ENCODE measurements at regions not wholly inside any gene's neighbourhood (a gene's known extent, or its start where the extent isn't known, plus 50 kb on each side); places are given as distances from the start of the nearest gene placed in this dataset.

DNA sequence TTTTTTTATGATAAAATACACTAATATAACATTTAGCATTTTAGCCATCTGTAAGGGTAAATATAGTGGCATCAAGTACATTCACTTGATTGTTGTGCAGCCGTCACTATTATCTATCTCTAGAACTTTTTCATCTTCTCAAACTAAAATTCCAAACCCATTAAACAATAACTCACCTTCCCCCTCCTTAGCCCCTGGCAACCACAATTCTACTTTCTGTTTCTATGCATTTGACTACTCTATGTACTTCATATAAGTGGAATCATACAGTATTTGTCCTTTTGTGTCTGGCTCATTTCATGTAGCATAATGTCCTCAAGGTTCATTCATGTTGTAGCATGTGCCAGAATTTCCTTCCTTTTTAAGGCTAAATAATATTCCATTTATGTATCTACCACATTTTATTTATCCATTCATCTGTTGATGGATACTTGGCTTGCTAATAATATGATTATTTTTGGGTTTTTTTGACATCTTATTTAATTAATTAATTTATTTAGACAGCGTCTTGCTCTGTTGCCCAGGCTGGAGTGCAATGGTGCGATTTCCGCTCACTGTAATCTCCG, 69.6 kb upstream of the MACF1 start:
- DNase-seq (ENCODE audit: low spot score): no peak

DNA sequence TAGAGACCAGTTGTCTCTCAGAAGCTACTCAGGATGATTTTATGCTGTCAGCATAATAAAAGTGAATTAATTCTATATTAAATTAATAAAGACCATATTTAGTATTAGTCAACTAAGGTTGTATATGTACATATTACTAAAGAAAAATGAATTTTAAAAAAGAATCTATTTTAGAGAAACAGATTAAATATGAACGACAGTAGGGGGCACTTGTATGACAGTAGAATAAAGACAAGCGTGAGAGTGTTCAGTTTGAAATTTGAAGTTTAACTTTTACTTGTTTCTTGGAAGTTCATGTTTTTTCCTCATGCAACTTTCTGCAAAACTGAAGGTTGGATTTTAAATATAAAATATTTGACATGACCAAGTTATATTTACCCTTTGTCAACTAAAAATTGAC, 67.9 kb upstream of the MACF1 start:
- no peak for DNase-seq (ENCODE audit: low spot score)

DNA sequence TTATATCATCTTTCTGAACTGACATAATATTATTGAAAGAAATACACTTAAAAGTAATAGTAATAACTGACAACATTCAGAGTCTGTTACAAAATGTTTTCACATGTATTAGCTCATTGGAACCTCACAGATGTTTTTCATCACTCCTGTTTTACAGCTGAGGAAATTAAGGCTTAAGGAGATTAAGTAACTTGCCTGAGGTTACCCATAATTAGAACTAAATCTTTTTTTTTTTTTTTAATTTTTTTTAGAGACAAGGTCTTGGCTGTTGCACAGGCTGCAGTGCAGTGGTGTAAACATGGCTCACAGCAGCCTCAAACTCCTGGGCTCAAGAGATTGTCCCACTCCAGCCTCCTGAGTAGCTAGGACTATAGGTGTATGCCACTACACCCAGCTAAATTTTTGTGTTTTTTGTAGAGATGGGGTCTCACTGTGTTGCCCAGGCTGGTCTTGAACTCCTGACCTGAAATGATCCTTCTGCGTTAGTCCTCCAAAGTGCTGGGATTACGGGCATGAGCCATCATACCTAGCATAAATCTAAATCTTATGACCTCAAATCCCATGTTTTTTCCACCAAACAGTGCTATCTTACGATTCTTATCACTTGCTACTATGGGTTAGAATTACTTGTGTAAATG, 64.7 kb upstream of the MACF1 start:
- no peak for DNase-seq (ENCODE audit: low spot score)

DNA sequence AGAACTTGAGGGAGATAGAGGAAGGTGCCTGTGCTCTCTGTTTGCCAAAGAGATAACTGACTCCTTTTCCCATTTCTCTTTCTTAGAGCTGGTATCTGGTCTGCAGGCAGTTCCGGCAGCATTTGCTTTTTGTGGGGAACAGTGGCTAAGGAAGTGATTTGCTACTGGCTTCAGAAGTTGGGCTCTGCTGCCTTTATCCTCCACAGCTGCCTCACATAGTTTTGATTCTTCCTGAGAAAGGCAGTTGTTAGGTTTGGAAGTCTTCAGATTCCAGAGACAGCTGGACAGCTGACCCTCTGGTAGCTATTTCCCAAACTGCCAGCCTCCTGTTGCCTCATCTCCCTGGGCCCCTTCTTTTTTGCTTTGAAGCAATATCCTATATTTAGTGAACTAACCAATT, 62.6 kb upstream of the MACF1 start:
- no peak for DNase-seq (ENCODE audit: low spot score)

DNA sequence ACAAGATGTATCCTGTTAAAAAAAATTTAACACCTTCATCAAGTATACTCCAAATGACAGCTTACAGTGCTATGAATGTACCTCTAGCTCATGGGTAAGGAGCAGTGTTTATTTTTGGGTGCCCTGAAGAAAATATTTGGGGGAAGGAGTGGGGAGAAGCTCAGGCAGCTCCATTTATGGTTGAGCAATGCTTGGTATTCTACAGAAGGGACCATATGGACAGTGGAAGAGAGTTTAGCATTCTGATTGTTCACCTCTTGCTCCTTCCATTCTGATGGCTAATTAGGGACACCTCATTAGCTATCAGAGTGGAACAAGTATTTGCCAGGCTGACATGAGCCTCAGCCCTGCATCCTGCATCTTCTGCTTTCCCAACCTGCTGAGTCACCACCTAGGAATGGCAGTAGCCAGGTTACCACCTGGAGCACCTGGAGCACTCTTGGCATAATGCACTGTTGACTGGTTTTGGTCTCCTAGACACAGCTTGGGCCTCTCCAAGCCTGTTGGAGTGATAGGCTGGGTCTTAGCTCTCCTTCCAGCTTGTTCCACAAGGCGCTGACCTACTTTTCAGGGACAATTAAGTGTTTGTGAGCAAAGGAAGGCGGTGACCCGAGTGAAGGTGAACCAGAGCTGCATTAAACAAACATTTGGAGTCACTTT, 62.0 kb upstream of the MACF1 start:
- peak; percentile 93 for DNase-seq (ENCODE audit: low spot score)

DNA sequence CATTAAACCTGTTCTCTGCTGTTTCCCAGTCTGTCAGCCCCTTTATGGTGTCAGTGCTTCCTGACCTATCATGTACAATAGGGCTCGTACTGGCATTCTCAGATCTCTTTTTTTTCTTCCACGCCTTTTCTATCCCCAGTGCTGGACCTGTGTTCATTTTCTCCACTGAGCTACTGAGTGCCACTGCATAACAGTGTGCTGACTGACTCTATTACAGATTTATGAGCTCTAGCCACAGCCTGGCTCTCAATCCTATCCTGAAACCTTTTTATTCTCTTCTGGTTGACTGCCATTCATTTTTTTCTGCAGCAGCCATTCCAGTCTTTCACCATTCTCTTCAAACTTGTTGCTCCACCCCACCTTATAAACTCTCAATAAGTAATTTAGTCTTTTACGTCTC, 59.6 kb upstream of the MACF1 start:
- DNase-seq (ENCODE audit: low spot score): no peak

DNA sequence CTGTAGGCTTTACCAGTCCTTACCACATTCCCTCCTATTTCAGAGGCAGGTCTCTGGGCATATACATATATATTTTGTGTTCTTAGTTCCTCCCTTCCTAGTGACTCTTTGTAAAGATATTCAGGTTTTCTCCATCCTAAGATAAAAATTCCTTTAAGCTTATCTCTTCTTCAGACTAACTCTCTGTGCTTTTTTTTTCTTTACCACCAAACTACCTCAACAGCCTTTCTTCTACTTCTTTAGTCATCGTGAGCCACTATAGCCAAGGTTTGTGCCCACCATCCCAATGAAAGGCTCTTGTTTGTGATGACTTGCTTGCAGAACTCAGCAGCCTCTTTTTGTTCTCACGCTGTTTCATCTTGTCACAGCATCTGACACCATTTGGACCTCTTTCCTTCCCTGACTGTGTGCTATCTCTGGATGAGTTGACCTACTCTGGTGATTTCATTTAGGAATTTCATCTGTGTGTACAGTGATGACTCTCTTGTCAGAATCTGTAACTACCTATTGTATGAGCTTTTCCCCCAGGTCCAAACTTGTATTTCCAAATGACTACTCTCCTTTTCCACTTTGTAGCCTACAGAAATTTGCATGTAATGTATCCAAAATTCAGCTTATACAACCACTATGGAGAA, 59.0 kb upstream of the MACF1 start:
- no peak for DNase-seq (ENCODE audit: low spot score)

DNA sequence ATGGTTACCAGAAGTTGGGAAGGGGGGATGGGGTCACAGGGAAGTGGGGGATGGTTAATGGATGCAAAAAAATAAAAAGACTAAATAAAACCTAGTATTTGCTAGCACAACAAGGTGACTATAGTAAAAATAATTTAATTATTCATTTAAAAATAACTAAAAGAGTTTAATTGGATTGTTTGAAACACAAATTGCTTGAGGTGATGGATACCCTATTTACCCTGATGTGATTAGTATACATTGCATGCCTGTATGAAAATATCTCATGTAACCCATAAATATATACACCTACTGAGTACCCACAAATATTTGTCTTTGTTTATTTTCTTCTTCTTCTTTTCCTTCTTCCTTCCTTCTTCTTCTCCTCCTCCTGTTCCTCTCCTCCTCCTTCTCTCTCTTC, 57.8 kb upstream of the MACF1 start:
- no peak for DNase-seq (ENCODE audit: low spot score)

DNA sequence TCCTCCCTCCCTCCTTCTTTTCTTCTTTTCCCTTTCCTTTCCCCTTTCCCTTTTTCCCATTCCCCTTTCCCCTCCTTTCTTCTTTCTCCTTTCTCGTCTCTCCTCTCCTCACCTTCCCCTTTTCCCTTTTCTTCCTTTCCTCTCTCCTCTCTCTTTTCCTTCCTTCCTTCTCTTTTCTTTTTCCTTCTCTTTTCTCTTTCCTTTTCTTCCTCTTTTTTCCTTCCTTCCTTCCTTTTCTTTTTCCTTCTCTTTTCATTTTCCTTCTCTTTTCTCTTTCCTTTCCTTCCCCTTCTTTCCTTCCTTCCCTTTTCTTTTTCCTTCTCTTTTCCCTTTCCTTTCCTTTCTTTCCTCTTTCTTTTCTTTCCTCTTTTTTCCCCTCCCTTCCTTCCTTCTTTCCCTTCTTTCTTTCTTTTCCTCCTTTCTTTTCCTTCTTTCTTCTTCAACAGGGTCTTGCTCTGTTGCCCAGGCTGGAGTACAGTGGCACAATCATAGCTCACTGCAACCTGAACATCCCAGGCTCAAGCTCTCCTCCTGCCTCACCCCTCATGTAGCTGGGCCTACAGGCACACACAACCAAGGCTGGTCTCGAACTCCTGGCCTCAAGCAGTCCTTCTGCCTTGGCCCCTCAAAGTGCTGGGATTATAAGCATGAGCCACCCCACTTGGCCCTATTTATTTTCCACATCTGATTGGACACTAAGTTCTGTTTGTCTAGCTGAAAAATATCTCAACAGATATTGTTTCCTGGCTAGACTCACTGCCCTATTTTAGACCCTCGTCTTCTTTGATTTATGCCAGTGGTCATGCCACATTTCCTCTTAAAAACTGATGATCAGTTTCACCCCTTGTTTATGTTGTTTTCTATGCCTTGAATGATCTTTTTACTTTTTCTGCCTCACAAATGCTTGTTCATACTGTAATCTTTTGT, 57.1 kb upstream of the MACF1 start:
- no peak for DNase-seq (ENCODE audit: low spot score)

DNA sequence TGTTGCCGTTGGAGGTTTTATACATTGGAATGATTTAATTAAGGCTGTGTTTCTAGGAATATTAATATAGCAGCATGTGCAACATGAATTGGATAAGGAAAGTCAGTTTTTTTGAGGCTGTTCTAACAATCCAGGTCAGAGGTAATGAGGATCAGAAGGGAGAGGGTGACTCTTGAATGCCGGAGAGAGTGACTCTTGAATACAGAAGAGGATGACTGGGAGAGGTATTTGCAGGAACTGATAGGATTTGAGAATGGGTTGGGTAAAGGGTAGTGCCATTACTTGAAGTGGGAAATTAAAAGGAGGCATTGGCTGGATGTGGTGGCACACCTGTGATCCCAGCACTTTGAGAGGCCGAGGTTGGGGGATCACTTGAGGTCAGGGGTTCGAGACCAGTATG, 55.6 kb upstream of the MACF1 start:
- DNase-seq (ENCODE audit: low spot score): no peak

DNA sequence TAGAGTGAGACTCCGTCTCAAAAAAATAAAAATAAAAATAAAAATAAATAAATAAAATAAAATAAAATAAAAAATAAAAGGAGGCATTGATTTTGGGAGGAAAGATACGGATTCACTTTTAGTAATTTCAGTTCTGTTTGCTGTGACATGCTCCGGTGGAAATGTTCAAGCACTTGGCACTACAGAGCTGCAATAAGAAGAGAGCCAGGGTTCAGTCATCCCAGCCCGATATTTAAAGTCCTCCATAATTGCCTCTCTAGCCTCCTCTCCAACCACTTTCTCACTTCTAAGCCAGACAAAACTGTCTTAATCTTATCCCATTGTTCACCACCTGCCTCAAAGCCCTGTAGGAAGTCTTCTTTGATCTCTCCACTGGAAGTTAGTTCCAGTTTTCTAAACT, 55.0 kb upstream of the MACF1 start:
- DNase-seq (ENCODE audit: low spot score): no peak

DNA sequence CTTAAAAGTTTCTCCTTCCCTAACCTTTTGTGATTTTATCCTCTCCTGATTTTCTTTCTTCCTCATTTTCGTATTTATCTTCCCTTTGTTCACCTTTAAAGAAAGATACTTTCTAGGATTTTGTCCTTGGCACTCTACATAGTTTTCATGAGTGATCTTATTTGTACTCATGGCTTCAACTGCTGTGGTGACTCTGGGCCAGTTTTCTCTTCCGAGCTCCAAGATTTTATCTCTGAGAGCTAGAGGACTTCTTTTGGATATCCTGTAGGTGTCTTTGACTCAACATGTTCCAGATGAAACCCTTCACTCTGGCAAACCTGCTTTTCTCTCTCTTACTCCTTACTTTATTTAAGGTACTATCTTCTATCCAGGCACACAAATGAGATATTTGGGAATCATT, 53.7 kb upstream of the MACF1 start:
- DNase-seq (ENCODE audit: low spot score): no peak

DNA sequence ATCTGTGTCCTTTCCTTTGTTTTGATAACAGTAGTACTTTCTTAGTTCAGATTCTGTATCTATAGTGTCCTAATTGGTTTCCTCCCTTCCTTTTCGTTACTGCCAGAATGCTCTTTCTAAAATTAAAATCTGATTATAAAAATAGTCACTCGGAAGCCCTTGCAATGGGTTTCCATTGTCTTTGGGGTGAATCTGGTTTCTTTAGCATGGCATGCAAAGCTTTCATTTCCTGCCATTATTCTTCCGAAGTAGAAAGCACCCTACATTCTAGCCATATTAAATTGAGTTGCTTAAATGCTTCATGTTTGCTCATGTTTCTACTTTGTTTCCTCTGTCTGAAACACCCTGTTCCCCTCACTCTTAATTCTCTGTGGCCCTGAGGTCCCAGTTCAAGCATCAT, 53.2 kb upstream of the MACF1 start:
- no peak for DNase-seq (ENCODE audit: low spot score)

DNA sequence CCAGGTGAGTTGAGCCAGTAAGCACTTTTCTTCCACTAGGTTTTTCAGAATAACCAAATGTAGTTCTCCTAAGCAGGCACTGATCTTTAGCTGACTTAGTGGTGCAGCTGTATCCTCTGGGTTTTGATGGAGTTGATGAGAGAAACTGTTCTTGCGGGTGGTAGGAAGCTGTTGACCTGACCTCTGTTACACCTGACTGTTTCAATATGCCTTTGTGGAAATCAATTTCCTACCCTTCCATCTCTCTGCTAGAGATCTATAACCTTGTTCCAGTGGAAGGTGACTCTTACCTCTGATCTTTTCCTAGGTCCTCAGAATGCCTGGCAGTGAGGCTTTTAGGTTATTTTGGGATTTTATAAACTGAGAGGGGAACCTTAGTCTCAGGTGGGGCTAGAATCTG, 51.6 kb upstream of the MACF1 start:
- DNase-seq (ENCODE audit: low spot score): no peak

DNA sequence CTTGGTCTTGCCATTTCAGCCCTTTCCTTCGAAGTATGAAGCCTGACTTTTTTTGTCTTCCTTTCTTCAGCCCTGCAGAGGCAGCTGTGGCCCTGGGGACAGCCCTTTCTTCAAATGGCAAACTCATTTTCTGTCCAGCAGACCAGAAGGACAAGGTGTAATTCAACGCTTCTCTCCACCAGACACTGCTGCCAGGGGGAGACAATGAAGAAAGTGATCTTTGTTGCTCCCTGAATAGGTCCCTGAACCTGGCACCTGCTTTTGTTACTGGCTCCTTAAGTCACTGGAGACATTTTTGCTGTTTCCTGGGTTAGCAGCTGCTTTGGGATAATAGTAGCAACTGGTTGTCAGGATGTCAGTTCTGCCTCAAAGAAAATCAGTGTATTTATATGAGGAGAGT, 50.8 kb upstream of the MACF1 start:
- DNase-seq (ENCODE audit: low spot score): no peak

DNA sequence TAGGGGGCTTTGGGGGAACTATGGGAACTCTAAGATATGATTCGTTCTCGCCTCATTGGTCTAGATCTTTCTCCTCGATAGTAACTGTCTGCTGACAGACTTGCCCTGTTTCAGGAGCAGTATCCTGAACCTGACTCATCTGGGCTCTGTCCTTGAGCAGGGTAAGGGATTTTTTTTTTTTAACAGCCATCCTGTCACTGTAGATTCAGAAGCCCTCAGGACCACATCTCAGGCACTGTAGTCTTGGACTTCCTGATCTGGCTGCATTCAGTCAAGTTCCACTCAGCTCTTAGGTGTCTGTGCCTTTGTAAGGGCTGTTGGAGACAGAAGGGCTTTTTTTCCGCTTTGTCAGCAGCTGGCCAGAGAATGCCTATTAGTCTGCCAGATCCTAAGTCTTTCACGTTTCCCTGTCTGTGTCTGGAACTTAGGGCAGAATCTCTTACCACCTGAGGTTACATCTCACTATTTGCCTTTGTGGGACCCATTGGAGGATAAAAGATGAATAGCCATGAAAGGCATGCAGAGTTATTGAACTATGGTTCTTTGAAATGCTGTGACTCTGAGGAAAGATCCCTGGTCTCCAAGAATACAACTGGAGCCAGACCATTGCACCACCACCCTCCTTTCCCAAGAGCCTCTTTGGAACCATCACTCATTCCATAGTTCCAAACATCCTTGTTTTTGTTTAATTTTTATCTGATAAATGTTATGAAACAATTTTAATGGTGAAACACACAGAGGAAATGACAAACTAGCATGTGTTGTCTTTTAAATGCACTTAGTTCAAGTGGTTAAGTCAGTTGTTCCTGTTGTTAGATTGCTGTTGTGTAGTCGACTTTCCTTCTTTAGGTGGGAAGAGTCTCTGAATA, 49.7 kb upstream of the MACF1 start:
- DNase-seq (ENCODE audit: low spot score): peak; percentile 92

All from kidney tubule cell (primary cell).